OCI-LY3 (cell line): ENCODE measurements at regions not wholly inside any gene's neighbourhood (a gene's known extent, or its start where the extent isn't known, plus 50 kb on each side); places are given as distances from the start of the nearest gene placed in this dataset.
A peak's percentile ranks its signal among the peaks of the same experiment; 100 is the strongest.

Experiments
- H2AFZ ChIP-seq: fragments of 200-600, 300-600 bp; shearing (Covaris generic); 2 replicates; pipeline ENCODE4 v1.6.0; 2014; ENCODE audit warnings: antibody characterized with exemption, low read depth, low read length
- H3K27ac ChIP-seq: fragments of 200-600, 300-600 bp; sonication (generic); 2 replicates; pipeline ENCODE4 v1.5.1; 2014; ENCODE audit warnings: mild to moderate bottlenecking, low read length, moderate library complexity, mixed read lengths
- H3K27me3 ChIP-seq: fragments of 200-600, 300-600 bp; sonication (generic); 2 replicates; pipeline ENCODE4 v1.6.1; 2014; ENCODE audit warnings: low read depth, low read length, mixed read lengths
- H3K36me3 ChIP-seq: fragments of 200-600, 300-600 bp; sonication (generic); replicated peaks from 2 replicates; pipeline ENCODE3; 2014; ENCODE audit warnings: low read depth, low read length, mixed read lengths
- H3K4me1 ChIP-seq: fragments of 300-600, 200-600 bp; sonication (generic); 2 replicates; pipeline ENCODE4 v1.6.1; 2014; ENCODE audit warnings: low read length, mixed read lengths
- H3K4me2 ChIP-seq: fragments of 200-600, 300-600 bp; sonication (generic); 2 replicates; pipeline ENCODE4 v1.6.1; 2014; ENCODE audit warnings: low read length, mixed read lengths
- H3K4me3 ChIP-seq: fragments of 300-600, 200-600 bp; sonication (generic); 2 replicates; pipeline ENCODE4 v1.5.1; 2014; ENCODE audit warnings: antibody characterized with exemption, mild to moderate bottlenecking, low read length, moderate library complexity
- H3K79me2 ChIP-seq: fragments of 300-600, 200-600 bp; shearing (Covaris generic); 2 replicates; pipeline ENCODE4 v1.6.1; 2014; ENCODE audit warnings: mild to moderate bottlenecking, low read length, mixed read lengths
- H3K9ac ChIP-seq: fragments of 300-600, 200-600 bp; shearing (Covaris generic); 2 replicates; pipeline ENCODE4 v1.6.0; 2014; ENCODE audit warnings: mild to moderate bottlenecking, low read length, moderate library complexity
- H3K9me3 ChIP-seq: fragments of 200-600, 300-600 bp; shearing (Covaris generic); 2 replicates; pipeline ENCODE4 v1.6.1; 2014; ENCODE audit warnings: low read length, mixed read lengths; ENCODE audit not compliant: insufficient read depth
- H4K20me1 ChIP-seq: fragments of 200-600, 300-600 bp; sonication (generic); 2 replicates; pipeline ENCODE4 v1.6.1; 2016; ENCODE audit warnings: low read length, mixed read lengths; ENCODE audit not compliant: insufficient read depth
- EZH2phosphoT487 ChIP-seq: fragments of 200-600 bp; shearing (Covaris generic); IDR thresholded peaks from 2 replicates; pipeline ENCODE4 v1.6.1; 2018; ENCODE audit warnings: antibody characterized with exemption, mixed run types, low read depth
- TF ChIP-seq, protein P1 (sequence below): fragments of 200-600, 300-600 bp; sonication (generic); IDR thresholded peaks from 2 replicates; pipeline ENCODE4 v1.5.1; 2014; ENCODE audit warnings: antibody characterized with exemption, low read length, low read depth

DNA sequence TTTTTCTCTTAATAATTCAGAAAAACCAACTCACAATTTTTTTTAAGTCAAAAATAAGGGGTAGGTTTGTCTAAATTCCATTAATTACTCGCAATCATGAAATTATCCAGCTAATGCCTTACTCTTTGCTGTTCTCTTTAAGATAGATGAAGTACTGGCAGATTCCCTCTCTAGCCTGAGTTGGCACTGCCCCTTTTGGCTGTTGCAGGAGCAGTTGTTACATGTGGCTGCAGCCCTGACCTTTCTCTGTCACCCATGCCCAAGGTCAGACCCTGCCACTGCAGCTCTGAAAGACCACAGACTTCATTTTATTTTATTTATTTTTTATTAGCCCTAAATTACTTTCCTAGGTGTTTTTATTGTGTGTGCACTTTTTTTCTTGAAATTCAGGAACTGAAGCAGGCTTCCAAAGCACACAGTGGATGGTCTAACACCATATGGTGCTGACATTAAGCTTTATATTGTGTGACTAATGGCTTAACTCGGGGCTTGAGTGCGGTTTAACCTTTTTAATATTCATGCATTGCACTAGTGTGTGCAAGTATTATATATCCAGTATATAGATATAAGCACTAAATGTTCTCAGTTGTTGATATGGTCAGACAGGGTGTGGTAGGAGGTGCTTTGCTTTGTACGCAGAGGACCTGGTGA is 313.0 kb downstream of the CDH2 start:
- Histone ChIP-seq H3K9me3 (no peaks in the 10 kb centered on the region), H3K9ac (no peak overlapping the region), H3K4me1 (peaks cover 7% of the 10 kb centered on the region), H3K4me3 (no peak overlapping the region), H3K79me2 (no peaks in the 10 kb centered on the region), H4K20me1 (no peaks in the 10 kb centered on the region), H3K27ac (no peak overlapping the region), H3K27me3 (no peaks in the 10 kb centered on the region), H2AFZ (no peak overlapping the region), H3K36me3 (no peaks in the 10 kb centered on the region), H3K4me2 (no peak overlapping the region)
- TF ChIP-seq, protein P1, sequence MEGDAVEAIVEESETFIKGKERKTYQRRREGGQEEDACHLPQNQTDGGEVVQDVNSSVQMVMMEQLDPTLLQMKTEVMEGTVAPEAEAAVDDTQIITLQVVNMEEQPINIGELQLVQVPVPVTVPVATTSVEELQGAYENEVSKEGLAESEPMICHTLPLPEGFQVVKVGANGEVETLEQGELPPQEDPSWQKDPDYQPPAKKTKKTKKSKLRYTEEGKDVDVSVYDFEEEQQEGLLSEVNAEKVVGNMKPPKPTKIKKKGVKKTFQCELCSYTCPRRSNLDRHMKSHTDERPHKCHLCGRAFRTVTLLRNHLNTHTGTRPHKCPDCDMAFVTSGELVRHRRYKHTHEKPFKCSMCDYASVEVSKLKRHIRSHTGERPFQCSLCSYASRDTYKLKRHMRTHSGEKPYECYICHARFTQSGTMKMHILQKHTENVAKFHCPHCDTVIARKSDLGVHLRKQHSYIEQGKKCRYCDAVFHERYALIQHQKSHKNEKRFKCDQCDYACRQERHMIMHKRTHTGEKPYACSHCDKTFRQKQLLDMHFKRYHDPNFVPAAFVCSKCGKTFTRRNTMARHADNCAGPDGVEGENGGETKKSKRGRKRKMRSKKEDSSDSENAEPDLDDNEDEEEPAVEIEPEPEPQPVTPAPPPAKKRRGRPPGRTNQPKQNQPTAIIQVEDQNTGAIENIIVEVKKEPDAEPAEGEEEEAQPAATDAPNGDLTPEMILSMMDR, result no peak
- TF ChIP-seq EZH2phosphoT487, result no peak

DNA sequence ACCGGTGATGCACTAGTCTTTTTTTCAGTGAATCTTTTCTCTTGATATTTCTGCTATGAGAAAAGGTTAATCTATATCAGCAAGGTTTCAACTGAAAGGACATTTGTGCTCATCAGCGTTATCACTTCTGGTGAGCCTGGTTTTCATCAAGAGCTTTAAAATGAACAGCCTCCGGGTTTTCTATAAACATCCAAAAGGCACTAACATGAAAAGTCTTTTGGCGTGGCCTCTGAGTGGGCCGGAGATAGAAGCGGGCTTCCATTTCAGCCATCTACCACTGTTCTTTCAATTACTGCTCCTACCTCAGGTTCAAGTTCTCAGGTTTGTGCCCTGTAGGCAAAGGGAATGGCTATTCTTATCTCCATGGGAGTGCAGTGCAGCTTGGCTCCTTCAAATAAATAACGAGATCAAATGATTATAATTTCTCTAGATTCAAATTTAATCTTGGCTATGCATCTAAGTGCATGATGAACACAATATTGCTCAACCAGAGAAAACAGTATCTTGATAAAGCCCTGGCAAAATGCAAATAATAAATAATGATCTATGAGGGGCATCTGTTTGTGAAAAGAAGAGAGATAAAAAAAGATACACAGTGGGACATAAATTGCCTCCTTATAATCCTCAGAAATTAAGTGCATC is 314.8 kb downstream of the CDH2 start:
- peaks cover 7% of the 10 kb centered on the region for H3K4me1 ChIP-seq
- no peak for TF ChIP-seq EZH2phosphoT487
- TF ChIP-seq, protein P1, result no peak
- H2AFZ ChIP-seq, result no peak overlapping the region
- no peaks in the 10 kb centered on the region for H4K20me1 ChIP-seq
- H3K36me3 ChIP-seq, result no peaks in the 10 kb centered on the region
- no peaks in the 10 kb centered on the region for H3K9me3 ChIP-seq
- H3K27ac ChIP-seq, result no peak overlapping the region
- H3K79me2 ChIP-seq, result no peaks in the 10 kb centered on the region
- no peaks in the 10 kb centered on the region for H3K27me3 ChIP-seq
- H3K4me3 ChIP-seq, result no peak overlapping the region
- H3K4me2 ChIP-seq, result no peak overlapping the region
- no peak overlapping the region for H3K9ac ChIP-seq

DNA sequence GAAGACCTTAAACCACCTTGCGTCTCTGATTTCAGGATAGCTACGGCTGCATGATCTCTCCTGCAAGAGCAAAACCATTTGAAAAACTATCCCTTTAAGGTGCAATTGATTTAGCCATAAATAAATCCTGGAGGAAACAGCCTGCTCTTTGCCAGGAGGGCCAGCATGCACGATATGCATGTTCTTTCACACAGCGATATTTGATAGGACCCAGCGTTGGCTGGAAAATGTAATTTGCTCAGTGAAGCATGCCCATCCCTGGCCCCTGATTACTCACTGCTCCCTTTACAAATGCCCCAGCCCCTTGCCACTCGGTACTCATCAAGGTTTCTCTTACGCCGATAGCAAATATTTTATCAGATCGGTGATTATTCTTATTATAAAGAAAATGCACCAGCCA is 315.4 kb downstream of the CDH2 start:
- no peaks in the 10 kb centered on the region for H3K79me2 ChIP-seq
- H3K4me2 ChIP-seq, result no peak overlapping the region
- H3K4me3 ChIP-seq, result no peak overlapping the region
- no peak overlapping the region for H3K27ac ChIP-seq
- no peak overlapping the region for H3K9ac ChIP-seq
- no peaks in the 10 kb centered on the region for H3K27me3 ChIP-seq
- no peak for TF ChIP-seq EZH2phosphoT487
- TF ChIP-seq, protein P1, result no peak
- H2AFZ ChIP-seq, result no peak overlapping the region
- H4K20me1 ChIP-seq, result no peaks in the 10 kb centered on the region
- H3K9me3 ChIP-seq, result no peaks in the 10 kb centered on the region
- no peaks in the 10 kb centered on the region for H3K36me3 ChIP-seq
- H3K4me1 ChIP-seq, result peaks cover 7% of the 10 kb centered on the region

DNA sequence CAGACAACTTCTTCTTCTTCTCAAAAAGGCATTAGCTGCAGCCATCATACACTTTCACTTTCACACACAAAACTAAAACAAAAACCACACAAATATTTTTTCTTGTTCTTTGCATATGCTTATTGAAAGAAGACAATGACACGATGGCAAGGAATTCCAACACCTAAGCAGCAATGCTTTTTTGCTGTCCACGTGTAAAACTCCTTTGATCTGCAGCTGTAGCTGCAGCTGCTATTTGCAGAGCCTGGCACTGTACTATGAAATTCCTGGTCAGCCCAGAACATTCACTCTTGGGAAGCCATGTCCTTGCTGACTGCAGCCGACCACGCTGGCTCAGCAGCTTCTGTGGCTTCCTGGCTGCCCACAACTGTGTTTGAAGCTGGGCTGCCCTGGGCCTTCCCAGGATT is 316.2 kb downstream of the CDH2 start:
- Histone ChIP-seq H3K9me3 (no peaks in the 10 kb centered on the region), H3K79me2 (no peaks in the 10 kb centered on the region), H3K27me3 (no peaks in the 10 kb centered on the region), H3K4me1 (peaks cover 7% of the 10 kb centered on the region), H3K27ac (no peak overlapping the region), H3K9ac (no peak overlapping the region), H3K4me3 (no peak overlapping the region), H2AFZ (no peak overlapping the region), H3K36me3 (no peaks in the 10 kb centered on the region), H3K4me2 (peak overlapping the region; percentile 4; the same call in 1 of the 2 replicates), H4K20me1 (no peaks in the 10 kb centered on the region)
- TF ChIP-seq, protein P1, result no peak
- no peak for TF ChIP-seq EZH2phosphoT487
